Activated T-cell treated with anti-CD3 and anti-CD28 coated beads, Interleukin-2, amount 50 U/mL, for 48 hours (primary cell): ENCODE measurements at regions not wholly inside any gene's neighbourhood (a gene's known extent, or its start where the extent isn't known, plus 50 kb on each side); places are given as distances from the start of the nearest gene placed in this dataset.
"Not testable (repeated sequence)": the region's sequence is repeated elsewhere in the genome, so short reads cannot be mapped to it uniquely, and the experiment has no call there.

Source experiments
- DNase-seq, 2 experiments: peaks; one replicate each; pipeline ENCODE4 v3.0.0-alpha.2; 2020

GRCh38 chr5:158471535-158471924, 612.6 kb upstream of the CLINT1 start:
- no peak for DNase-seq

GRCh38 chr5:158470764-158471534, 612.0 kb upstream of the CLINT1 start:
- no peak for DNase-seq

- no peak for DNase-seq
Measured at GRCh38 chr5:158468444-158468843, 609.5 kb upstream of the CLINT1 start.

- DNase-seq: no peak
Measured at GRCh38 chr5:158466191-158466590, 607.2 kb upstream of the CLINT1 start.

- no peak for DNase-seq
Measured at GRCh38 chr5:158465086-158465972, 606.4 kb upstream of the CLINT1 start.

- no peak for DNase-seq
Measured at GRCh38 chr5:158464383-158464782, 605.4 kb upstream of the CLINT1 start.

- DNase-seq: peak; percentile 25 to 35
Measured at GRCh38 chr5:158463938-158464337, 605.0 kb upstream of the CLINT1 start.

- no peak for DNase-seq
Measured at GRCh38 chr5:158463188-158463587, 604.2 kb upstream of the CLINT1 start.

GRCh38 chr5:158462349-158463114, 603.6 kb upstream of the CLINT1 start:
- DNase-seq: no peak

GRCh38 chr5:158461240-158461854, 602.4 kb upstream of the CLINT1 start:
- DNase-seq: no peak

- no peak for DNase-seq
Measured at GRCh38 chr5:158458086-158458485, 599.1 kb upstream of the CLINT1 start.

GRCh38 chr5:158456756-158457155, 597.8 kb upstream of the CLINT1 start:
- DNase-seq: peak in 1 of 2 experiments; percentile 22

- DNase-seq: no peak
Measured at GRCh38 chr5:158456241-158456640, 597.3 kb upstream of the CLINT1 start.

GRCh38 chr5:158451993-158452672, 593.2 kb upstream of the CLINT1 start:
- no peak for DNase-seq

GRCh38 chr5:158451203-158451992, 592.5 kb upstream of the CLINT1 start:
- DNase-seq: no peak

- DNase-seq: no peak
Measured at GRCh38 chr5:158450751-158451171, 591.8 kb upstream of the CLINT1 start.

GRCh38 chr5:158446761-158447160, 587.8 kb upstream of the CLINT1 start:
- not testable (repeated sequence) for DNase-seq

- not testable (repeated sequence) for DNase-seq
Measured at GRCh38 chr5:158439204-158439603, 580.3 kb upstream of the CLINT1 start.

- no peak for DNase-seq
Measured at GRCh38 chr5:158436271-158437065, 577.5 kb upstream of the CLINT1 start.

GRCh38 chr5:158435161-158435616, 576.2 kb upstream of the CLINT1 start:
- DNase-seq: peak; percentile 22 to 40
